ENCODE measurements at regions not wholly inside any gene's neighbourhood (a gene's known extent, or its start where the extent isn't known, plus 50 kb on each side); places are given as distances from the start of the nearest gene placed in this dataset.

DNA sequence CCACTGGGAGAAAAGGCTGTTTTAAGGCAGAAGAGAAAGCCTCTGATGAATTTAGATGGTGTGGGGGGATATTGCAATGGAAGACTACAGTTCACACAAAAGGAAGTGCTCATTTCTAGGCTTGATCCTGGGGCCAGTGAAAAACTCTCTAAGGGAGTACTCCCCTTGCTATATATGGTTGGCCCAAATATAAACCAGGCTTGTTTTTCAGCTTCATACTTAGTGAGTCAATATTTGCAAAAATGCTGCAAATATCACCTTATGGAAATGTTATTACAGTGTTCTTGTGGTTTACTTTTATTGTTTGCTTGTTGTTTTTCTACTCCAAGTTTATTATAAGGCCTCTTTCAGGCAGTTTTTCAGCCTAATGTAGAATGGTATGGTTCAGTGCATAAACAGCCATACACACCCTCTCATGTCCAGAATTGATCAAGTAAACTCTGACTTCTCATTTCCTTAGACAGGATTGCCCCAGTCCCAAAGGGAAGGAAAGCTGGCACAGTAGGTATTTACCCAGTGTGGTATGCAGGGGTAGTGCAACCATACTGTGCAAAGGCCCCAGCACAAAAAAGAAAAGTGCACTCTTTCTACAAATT lies 115.1 kb downstream of the FEM1C start:
- no peak overlapping the region for H2BK15ac ChIP-seq (ENCODE audit: low read depth, poor library complexity, severe bottlenecking)
- H3K9ac ChIP-seq (ENCODE audit: low read length), result no peak overlapping the region
- no peaks in the 10 kb centered on the region for H3K27me3 ChIP-seq (ENCODE audit: control insufficient read depth in 1 of 2, insufficient read depth in 1 of 2, low read length in 2 of 2)
- no peak overlapping the region for H3K23ac ChIP-seq (ENCODE audit: low read length in 2 of 2)
- no peak for DNase-seq
- H3K18ac ChIP-seq (ENCODE audit: low read depth in 1 of 2, low read length in 2 of 2), result no peak overlapping the region
- no peak overlapping the region for H4K8ac ChIP-seq (ENCODE audit: low read length)
- no peak overlapping the region for H2AK5ac ChIP-seq (ENCODE audit: low read length, severe bottlenecking)
- no peak overlapping the region for H3K4me2 ChIP-seq (ENCODE audit: low read length, poor library complexity, severe bottlenecking)
- no peaks in the 10 kb centered on the region for H3K9me3 ChIP-seq (ENCODE audit: control insufficient read depth, low read length)
- H3K4me1 ChIP-seq (ENCODE audit: control insufficient read depth, insufficient read depth, low read depth, low read length), result peaks cover 2% of the 10 kb centered on the region
- no peak overlapping the region for H3K27ac ChIP-seq (ENCODE audit: low read length, poor library complexity, severe bottlenecking)
- no peak overlapping the region for H2BK12ac ChIP-seq (ENCODE audit: low read length in 2 of 2)
- no peak overlapping the region for H4K91ac ChIP-seq (ENCODE audit: low read length)
- H3K4me3 ChIP-seq (ENCODE audit: insufficient read depth in 1 of 2, low read depth in 1 of 2, low read length in 2 of 2), result no peak overlapping the region
- H3K14ac ChIP-seq (ENCODE audit: low read length in 2 of 2), result no peak overlapping the region
- no peak overlapping the region for H2BK120ac ChIP-seq (ENCODE audit: low read depth, low read length)
- H3K36me3 ChIP-seq (ENCODE audit: control insufficient read depth in 1 of 2, insufficient read depth in 2 of 2, low read depth in 1 of 2, low read length in 2 of 2), result no peaks in the 10 kb centered on the region
- H2AFZ ChIP-seq (ENCODE audit: low read depth, low read length), result no peak overlapping the region
- H3K79me1 ChIP-seq (replicated peaks; ENCODE audit: low read length, poor library complexity, severe bottlenecking), result no peaks in the 10 kb centered on the region
- no peak overlapping the region for H2BK5ac ChIP-seq (ENCODE audit: low read depth, low read length, poor library complexity, severe bottlenecking)
- no peak overlapping the region for H3K4ac ChIP-seq (ENCODE audit: low read depth in 1 of 2, low read length in 2 of 2)

- Histone ChIP-seq H2AFZ (ENCODE audit: low read depth, low read length) (no peak overlapping the region), H3K4me3 (ENCODE audit: insufficient read depth in 1 of 2, low read depth in 1 of 2, low read length in 2 of 2) (no peak overlapping the region)
- WGBS, result 98% methylated on average over 2 of the region's 2 CpGs
Observed at GRCh38 chr5:115428676-115429075, 115.9 kb downstream of the FEM1C start.

GRCh38 chr5:115428248-115428647 lies 116.3 kb downstream of the FEM1C start:
- H3K4me2 ChIP-seq (ENCODE audit: low read length, poor library complexity, severe bottlenecking), result no peak overlapping the region
- peaks cover 5% of the 10 kb centered on the region for H3K4me1 ChIP-seq (ENCODE audit: control insufficient read depth, insufficient read depth, low read depth, low read length)
- no peak for DNase-seq
- no peak overlapping the region for H4K8ac ChIP-seq (ENCODE audit: low read length)
- no peak overlapping the region for H3K14ac ChIP-seq (ENCODE audit: low read length in 2 of 2)
- H2AK5ac ChIP-seq (ENCODE audit: low read length, severe bottlenecking), result no peak overlapping the region
- H3K18ac ChIP-seq (ENCODE audit: low read depth in 1 of 2, low read length in 2 of 2), result no peak overlapping the region
- no peak overlapping the region for H3K23ac ChIP-seq (ENCODE audit: low read length in 2 of 2)
- H3K79me1 ChIP-seq (replicated peaks; ENCODE audit: low read length, poor library complexity, severe bottlenecking), result no peaks in the 10 kb centered on the region
- H2BK15ac ChIP-seq (ENCODE audit: low read depth, poor library complexity, severe bottlenecking), result no peak overlapping the region
- H4K91ac ChIP-seq (ENCODE audit: low read length), result no peak overlapping the region
- no peak overlapping the region for H2BK120ac ChIP-seq (ENCODE audit: low read depth, low read length)
- no peaks in the 10 kb centered on the region for H3K9me3 ChIP-seq (ENCODE audit: control insufficient read depth, low read length)
- H3K27me3 ChIP-seq (ENCODE audit: control insufficient read depth in 1 of 2, insufficient read depth in 1 of 2, low read length in 2 of 2), result no peaks in the 10 kb centered on the region
- no peaks in the 10 kb centered on the region for H3K36me3 ChIP-seq (ENCODE audit: control insufficient read depth in 1 of 2, insufficient read depth in 2 of 2, low read depth in 1 of 2, low read length in 2 of 2)
- no peak overlapping the region for H3K9ac ChIP-seq (ENCODE audit: low read length)
- H2BK12ac ChIP-seq (ENCODE audit: low read length in 2 of 2), result no peak overlapping the region
- no peak overlapping the region for H2AFZ ChIP-seq (ENCODE audit: low read depth, low read length)
- no CpG with 5 or more reads among the region's 2 CpGs for WGBS
- H3K4ac ChIP-seq (ENCODE audit: low read depth in 1 of 2, low read length in 2 of 2), result no peak overlapping the region
- no peak overlapping the region for H3K4me3 ChIP-seq (ENCODE audit: insufficient read depth in 1 of 2, low read depth in 1 of 2, low read length in 2 of 2)
- H3K27ac ChIP-seq (ENCODE audit: low read length, poor library complexity, severe bottlenecking), result no peak overlapping the region
- no peak overlapping the region for H2BK5ac ChIP-seq (ENCODE audit: low read depth, low read length, poor library complexity, severe bottlenecking)

More at GRCh38 chr5:115428676-115429075, 115.9 kb downstream of the FEM1C start:
- Histone ChIP-seq H4K91ac (ENCODE audit: low read length) (no peak overlapping the region), H3K14ac (ENCODE audit: low read length in 2 of 2) (no peak overlapping the region), H3K18ac (ENCODE audit: low read depth in 1 of 2, low read length in 2 of 2) (no peak overlapping the region), H3K9me3 (ENCODE audit: control insufficient read depth, low read length) (no peaks in the 10 kb centered on the region), H3K4me1 (ENCODE audit: control insufficient read depth, insufficient read depth, low read depth, low read length) (peaks cover 2% of the 10 kb centered on the region), H2BK120ac (ENCODE audit: low read depth, low read length) (no peak overlapping the region), H3K36me3 (ENCODE audit: control insufficient read depth in 1 of 2, insufficient read depth in 2 of 2, low read depth in 1 of 2, low read length in 2 of 2) (no peaks in the 10 kb centered on the region), H3K9ac (ENCODE audit: low read length) (no peak overlapping the region), H2AK5ac (ENCODE audit: low read length, severe bottlenecking) (no peak overlapping the region), H2BK12ac (ENCODE audit: low read length in 2 of 2) (no peak overlapping the region), H2BK15ac (ENCODE audit: low read depth, poor library complexity, severe bottlenecking) (no peak overlapping the region), H3K79me1 (replicated peaks; ENCODE audit: low read length, poor library complexity, severe bottlenecking) (no peaks in the 10 kb centered on the region), H3K4ac (ENCODE audit: low read depth in 1 of 2, low read length in 2 of 2) (no peak overlapping the region), H4K8ac (ENCODE audit: low read length) (no peak overlapping the region), H2BK5ac (ENCODE audit: low read depth, low read length, poor library complexity, severe bottlenecking) (no peak overlapping the region), H3K27ac (ENCODE audit: low read length, poor library complexity, severe bottlenecking) (no peak overlapping the region), H3K23ac (ENCODE audit: low read length in 2 of 2) (no peak overlapping the region), H3K27me3 (ENCODE audit: control insufficient read depth in 1 of 2, insufficient read depth in 1 of 2, low read length in 2 of 2) (no peaks in the 10 kb centered on the region), H3K4me2 (ENCODE audit: low read length, poor library complexity, severe bottlenecking) (no peak overlapping the region)
- DNase-seq, result no peak

DNA sequence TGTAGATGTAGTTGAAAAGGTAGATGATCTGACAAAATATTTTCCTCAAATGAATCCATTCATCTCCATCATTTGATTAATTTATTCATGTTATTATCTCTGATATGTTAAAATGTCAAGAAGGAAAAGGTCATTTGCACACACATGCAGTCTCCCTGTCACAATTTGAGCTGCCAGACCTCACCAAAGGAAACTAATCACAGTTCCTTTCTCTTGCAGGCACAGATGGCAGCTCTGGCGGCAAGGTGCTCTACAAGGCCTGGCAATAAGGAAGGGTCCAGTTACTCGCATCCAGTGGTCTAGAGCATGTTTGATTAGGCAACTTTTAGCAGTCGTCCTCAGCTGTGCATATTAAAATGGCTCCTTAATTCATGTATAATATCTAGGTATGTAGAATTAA lies 120.1 kb downstream of the FEM1C start:
- Histone ChIP-seq H4K8ac (ENCODE audit: low read length) (no peak overlapping the region), H3K4ac (ENCODE audit: low read depth in 1 of 2, low read length in 2 of 2) (no peak overlapping the region), H2AK5ac (ENCODE audit: low read length, severe bottlenecking) (no peak overlapping the region), H3K36me3 (ENCODE audit: control insufficient read depth in 1 of 2, insufficient read depth in 2 of 2, low read depth in 1 of 2, low read length in 2 of 2) (no peaks in the 10 kb centered on the region), H3K4me1 (ENCODE audit: control insufficient read depth, insufficient read depth, low read depth, low read length) (peaks cover 5% of the 10 kb centered on the region), H4K91ac (ENCODE audit: low read length) (no peak overlapping the region), H2BK15ac (ENCODE audit: low read depth, poor library complexity, severe bottlenecking) (no peak overlapping the region), H3K9ac (ENCODE audit: low read length) (no peak overlapping the region), H2BK12ac (ENCODE audit: low read length in 2 of 2) (no peak overlapping the region), H3K4me3 (ENCODE audit: insufficient read depth in 1 of 2, low read depth in 1 of 2, low read length in 2 of 2) (no peak overlapping the region), H3K4me2 (ENCODE audit: low read length, poor library complexity, severe bottlenecking) (no peak overlapping the region), H3K23ac (ENCODE audit: low read length in 2 of 2) (no peak overlapping the region), H3K79me1 (replicated peaks; ENCODE audit: low read length, poor library complexity, severe bottlenecking) (no peaks in the 10 kb centered on the region), H3K14ac (ENCODE audit: low read length in 2 of 2) (no peak overlapping the region), H2BK120ac (ENCODE audit: low read depth, low read length) (no peak overlapping the region), H3K27me3 (ENCODE audit: control insufficient read depth in 1 of 2, insufficient read depth in 1 of 2, low read length in 2 of 2) (no peaks in the 10 kb centered on the region), H3K18ac (ENCODE audit: low read depth in 1 of 2, low read length in 2 of 2) (no peak overlapping the region), H2AFZ (ENCODE audit: low read depth, low read length) (no peak overlapping the region), H2BK5ac (ENCODE audit: low read depth, low read length, poor library complexity, severe bottlenecking) (no peak overlapping the region), H3K27ac (ENCODE audit: low read length, poor library complexity, severe bottlenecking) (no peak overlapping the region), H3K9me3 (ENCODE audit: control insufficient read depth, low read length) (no peaks in the 10 kb centered on the region)
- DNase-seq, result no peak
- 100% methylated on average over 2 of the region's 3 CpGs for WGBS

Data from mesenchymal stem cell (in vitro differentiated cells and primary cell).